ENCODE measurements at regions not wholly inside any gene's neighbourhood (a gene's known extent, or its start where the extent isn't known, plus 50 kb on each side); places are given as distances from the start of the nearest gene placed in this dataset.

- no peak for TF ChIP-seq CTCF (conservative IDR thresholded peaks at IDR 0.05; ENCODE audit: low read depth, low read length)
- TF ChIP-seq, protein P1, sequence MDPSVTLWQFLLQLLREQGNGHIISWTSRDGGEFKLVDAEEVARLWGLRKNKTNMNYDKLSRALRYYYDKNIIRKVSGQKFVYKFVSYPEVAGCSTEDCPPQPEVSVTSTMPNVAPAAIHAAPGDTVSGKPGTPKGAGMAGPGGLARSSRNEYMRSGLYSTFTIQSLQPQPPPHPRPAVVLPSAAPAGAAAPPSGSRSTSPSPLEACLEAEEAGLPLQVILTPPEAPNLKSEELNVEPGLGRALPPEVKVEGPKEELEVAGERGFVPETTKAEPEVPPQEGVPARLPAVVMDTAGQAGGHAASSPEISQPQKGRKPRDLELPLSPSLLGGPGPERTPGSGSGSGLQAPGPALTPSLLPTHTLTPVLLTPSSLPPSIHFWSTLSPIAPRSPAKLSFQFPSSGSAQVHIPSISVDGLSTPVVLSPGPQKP (IDR thresholded peaks at IDR 0.05; ENCODE audit: borderline replicate concordance, low read depth, low read length), result no peak
- no peak for TF ChIP-seq CHD1 (IDR thresholded peaks at IDR 0.05; ENCODE audit: low read depth, low read length)
- TF ChIP-seq POLR2A (IDR thresholded peaks at IDR 0.05; ENCODE audit: low read depth, low read length), result no peak
- TF ChIP-seq RFX5 (IDR thresholded peaks at IDR 0.05; ENCODE audit: low read depth, low read length), result no peak
- no peak for TF ChIP-seq USF2 (IDR thresholded peaks at IDR 0.05; ENCODE audit: low read depth, low read length)
- no peak for TF ChIP-seq BHLHE40 (IDR thresholded peaks at IDR 0.05; ENCODE audit: low read depth, low read length)
- no peak for TF ChIP-seq FOS (IDR thresholded peaks at IDR 0.05; ENCODE audit: low read depth, low read length)
Measured at GRCh38 chr10:130422366-130423324, 286.5 kb downstream of the GLRX3 start.
